ENCODE measurements at regions not wholly inside any gene's neighbourhood (a gene's known extent, or its start where the extent isn't known, plus 50 kb on each side); places are given as distances from the start of the nearest gene placed in this dataset.

GRCh38 chr13:97562962-97563361 lies 129.0 kb downstream of the RAP2A start:
- Histone ChIP-seq H2BK20ac (ENCODE audit: low read depth, low read length) (no peak overlapping the region), H3K27ac (ENCODE audit: insufficient read depth, low read length) (no peak overlapping the region), H2AFZ (replicated peaks; ENCODE audit: low read length, poor library complexity) (no peak overlapping the region), H4K20me1 (ENCODE audit: insufficient read depth, low read length) (no peaks in the 10 kb centered on the region), H3K27me3 (ENCODE audit: control insufficient read depth, insufficient read depth, low read length) (no peaks in the 10 kb centered on the region; the same call in 1 of the 2 replicates), H4K5ac (ENCODE audit: low read depth, low read length) (no peak overlapping the region), H2BK15ac (ENCODE audit: low read depth, low read length) (no peak overlapping the region), H2BK120ac (ENCODE audit: low read depth, low read length) (no peak overlapping the region), H3K18ac (ENCODE audit: low read depth, low read length) (no peak overlapping the region), H4K91ac (ENCODE audit: insufficient read depth, low read depth, low read length) (no peak overlapping the region), H3K4me1 (ENCODE audit: control insufficient read depth, insufficient read depth, low read length) (no peaks in the 10 kb centered on the region), H3K14ac (replicated peaks; ENCODE audit: low read depth, low read length) (no peak overlapping the region), H3K4ac (ENCODE audit: low read depth, low read length) (no peak overlapping the region), H3K23ac (ENCODE audit: low read depth, low read length) (no peak overlapping the region), H3K79me1 (ENCODE audit: low read depth in 1 of 2, low read length in 2 of 2) (no peaks in the 10 kb centered on the region), H3K9me1 (ENCODE audit: insufficient read depth, low read length) (no peaks in the 10 kb centered on the region), H4K8ac (ENCODE audit: low read depth in 2 of 2, low read length in 2 of 2) (no peak overlapping the region), H2BK5ac (ENCODE audit: low read depth, low read length, poor library complexity, severe bottlenecking) (no peak overlapping the region), H3K9me3 (ENCODE audit: control insufficient read depth, insufficient read depth, low read length) (no peaks in the 10 kb centered on the region), H3K4me3 (ENCODE audit: insufficient read depth, low read depth, low read length) (no peak overlapping the region), H2AK9ac (replicated peaks; ENCODE audit: low read depth, low read length, poor library complexity) (no peak overlapping the region), H3K9ac (ENCODE audit: low read depth, low read length) (no peak overlapping the region), H2AK5ac (ENCODE audit: low read depth, low read length) (no peak overlapping the region), H3K56ac (ENCODE audit: extremely low read depth, insufficient read depth, low read length) (no peak overlapping the region), H3K4me2 (ENCODE audit: low read depth, low read length) (no peak overlapping the region), H3K36me3 (ENCODE audit: control insufficient read depth, insufficient read depth, low read length) (no peaks in the 10 kb centered on the region)
- ChIA-PET POLR2A (ENCODE audit: unreplicated experiment) (no interaction called here), CTCF (no interaction called here)
- ATAC-seq (ENCODE audit: low read depth) (no peak), DNase-seq (no peak)
- in situ Hi-C loops (cut with MboI; ENCODE audit: low sequenced_read_pairs), result loop anchor here (10.0 kb wide), 1 partner anchor 188 kb away; no protein-coding TSS in a partner anchor
- intact Hi-C loops (cut with micrococcal nuclease), result no loop called here
- TF ChIP-seq FOS (IDR thresholded peaks at IDR 0.05; ENCODE audit: low read depth, low read length) (no peak), CTCF (conservative IDR thresholded peaks at IDR 0.05; ENCODE audit: low read depth, low read length) (no peak), MXI1 (IDR thresholded peaks at IDR 0.05; ENCODE audit: borderline replicate concordance, low read depth, low read length) (no peak), POLR2A (IDR thresholded peaks at IDR 0.05; ENCODE audit: low read depth, low read length) (no peak), BHLHE40 (IDR thresholded peaks at IDR 0.05; ENCODE audit: low read depth, low read length) (no peak), RCOR1 (IDR thresholded peaks at IDR 0.05; ENCODE audit: insufficient replicate concordance, low read length) (no peak), ELK1 (IDR thresholded peaks at IDR 0.05; ENCODE audit: borderline replicate concordance, low read depth, low read length) (no peak), RAD21 (IDR thresholded peaks at IDR 0.05; ENCODE audit: low read length) (no peak), CEBPB (IDR thresholded peaks at IDR 0.05; ENCODE audit: low read depth, low read length) (no peak), RFX5 (IDR thresholded peaks at IDR 0.05; ENCODE audit: low read depth, low read length) (no peak), USF2 (IDR thresholded peaks at IDR 0.05; ENCODE audit: low read depth, low read length) (no peak), CHD1 (IDR thresholded peaks at IDR 0.05; ENCODE audit: low read depth, low read length) (no peak), MAZ (IDR thresholded peaks at IDR 0.05; ENCODE audit: borderline replicate concordance, low read depth, low read length) (no peak), SMC3 (IDR thresholded peaks at IDR 0.05; ENCODE audit: low read depth, low read length) (no peak), NFE2L2 (IDR thresholded peaks at IDR 0.05; ENCODE audit: low read depth, low read length) (no peak), MAFK (IDR thresholded peaks at IDR 0.05; ENCODE audit: low read depth, low read length) (no peak)
- dilution Hi-C loops (cut with HindIII; ENCODE audit: low sequenced_read_pairs, unreplicated experiment), result no loop called here
- no TSS peak for BruUV-seq (replicated peaks)
- no CpG with 5 or more reads among the region's 1 CpG for WGBS, 2 experiments (ENCODE audit: extremely low coverage in 2 of 2, insufficient read length in 1 of 2)
